ENCODE measurements at regions not wholly inside any gene's neighbourhood (a gene's known extent, or its start where the extent isn't known, plus 50 kb on each side); places are given as distances from the start of the nearest gene placed in this dataset.

DNA sequence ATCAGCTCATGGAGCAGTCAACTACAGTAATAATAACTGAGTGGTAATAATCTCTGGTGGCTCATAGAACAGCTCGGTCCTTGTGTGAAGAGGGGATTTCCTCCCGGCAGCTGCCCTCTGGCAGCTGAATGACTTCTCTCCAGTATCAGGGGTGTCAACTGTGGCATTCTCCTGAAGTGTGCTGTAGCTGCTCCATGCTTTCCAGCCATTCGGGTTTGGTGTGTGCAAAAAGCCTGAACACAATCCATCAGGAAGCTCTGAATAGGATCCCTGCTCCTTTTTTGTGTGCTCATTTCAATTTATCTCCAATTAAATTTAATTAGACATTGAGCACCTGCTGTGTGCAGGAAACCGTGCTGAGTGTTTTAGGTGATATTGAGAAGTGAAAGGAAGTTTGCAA, 59.8 kb upstream of the BARX1 start:
- Histone ChIP-seq H3K9me3 (ENCODE audit: control insufficient read depth in 1 of 2, low read length in 2 of 2) (no peaks in the 10 kb centered on the region), H3K27ac (ENCODE audit: low read length) (no peak overlapping the region), H3K4me3 (ENCODE audit: low read depth in 1 of 2, low read length in 2 of 2) (no peak overlapping the region), H3K27me3 (ENCODE audit: low read depth, low read length) (no peaks in the 10 kb centered on the region), H3K4me1 (ENCODE audit: control insufficient read depth in 1 of 2, insufficient read depth in 2 of 2, low read length in 2 of 2) (peaks cover 3 to 18% of the 10 kb centered on the region in 2 donors), H3K36me3 (ENCODE audit: control insufficient read depth in 1 of 2, insufficient read depth in 2 of 2, low read length in 2 of 2) (no peaks in the 10 kb centered on the region)

DNA sequence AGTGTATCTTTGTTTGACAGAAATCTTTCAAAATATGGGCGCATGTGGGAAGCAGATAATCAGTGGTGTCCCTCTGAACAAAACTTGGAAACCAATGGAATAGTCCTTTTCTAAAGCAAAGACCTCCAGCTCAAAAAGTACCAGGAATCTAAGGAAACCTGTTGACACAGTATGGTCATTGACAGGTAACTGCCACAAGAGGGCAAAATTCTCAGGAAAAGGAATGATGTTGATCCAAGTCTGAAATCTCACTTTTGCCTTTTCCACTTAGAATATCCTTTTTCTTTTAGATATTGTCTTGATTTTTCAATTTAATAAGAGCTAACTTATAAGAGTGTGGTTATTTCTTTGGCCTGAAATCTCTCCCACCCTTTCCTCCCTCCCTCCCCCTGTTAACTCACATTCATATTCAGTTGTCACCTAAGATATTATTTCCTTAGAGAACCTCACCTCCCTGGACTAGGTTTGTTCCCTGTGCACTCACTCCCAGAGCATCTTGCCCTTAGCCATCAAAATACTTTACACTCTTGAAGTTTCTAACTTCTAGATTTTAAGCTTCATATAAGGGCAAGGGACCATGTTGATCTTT, 59.0 kb upstream of the BARX1 start:
- Histone ChIP-seq H3K27me3 (ENCODE audit: low read depth, low read length) (no peaks in the 10 kb centered on the region), H3K4me1 (ENCODE audit: control insufficient read depth in 1 of 2, insufficient read depth in 2 of 2, low read length in 2 of 2) (peaks cover 3 to 18% of the 10 kb centered on the region in 2 donors), H3K36me3 (ENCODE audit: control insufficient read depth in 1 of 2, insufficient read depth in 2 of 2, low read length in 2 of 2) (no peaks in the 10 kb centered on the region), H3K27ac (ENCODE audit: low read length) (no peak overlapping the region), H3K9me3 (ENCODE audit: control insufficient read depth in 1 of 2, low read length in 2 of 2) (no peaks in the 10 kb centered on the region), H3K4me3 (ENCODE audit: low read depth in 1 of 2, low read length in 2 of 2) (no peak overlapping the region)

DNA sequence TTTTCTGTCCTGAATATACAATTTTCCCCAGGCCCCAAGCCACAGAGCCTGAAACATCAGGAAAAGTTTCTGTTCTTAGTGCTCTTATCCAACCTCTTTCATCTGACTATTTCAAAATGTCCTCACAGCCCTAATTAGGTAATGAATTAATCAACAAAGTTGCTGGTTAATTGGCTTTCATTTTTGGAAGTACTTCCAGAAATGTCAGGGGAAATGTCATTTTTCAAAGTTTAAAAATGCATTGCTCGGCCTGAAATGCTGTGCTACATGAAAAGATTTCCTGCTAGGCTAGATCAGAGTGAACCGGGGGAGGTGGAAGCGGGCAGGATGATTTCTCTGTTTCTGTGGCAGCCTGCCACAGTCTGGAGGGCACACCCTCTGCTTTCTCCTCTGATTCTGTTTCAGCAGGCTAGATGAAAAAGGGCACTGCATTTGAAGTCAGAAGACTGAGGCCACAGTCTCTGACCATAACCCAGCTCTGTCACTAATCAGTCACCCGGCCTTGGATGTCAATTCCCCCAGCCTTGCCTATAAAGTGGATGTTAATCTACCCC, 55.9 kb upstream of the BARX1 start:
- no peak overlapping the region for H3K4me3 ChIP-seq (ENCODE audit: low read depth in 1 of 2, low read length in 2 of 2)
- no peaks in the 10 kb centered on the region for H3K9me3 ChIP-seq (ENCODE audit: control insufficient read depth in 1 of 2, low read length in 2 of 2)
- no peaks in the 10 kb centered on the region for H3K36me3 ChIP-seq (ENCODE audit: control insufficient read depth in 1 of 2, insufficient read depth in 2 of 2, low read length in 2 of 2)
- H3K27ac ChIP-seq (ENCODE audit: low read length), result no peak overlapping the region
- no peaks in the 10 kb centered on the region for H3K27me3 ChIP-seq (ENCODE audit: low read depth, low read length)
- H3K4me1 ChIP-seq (ENCODE audit: control insufficient read depth in 1 of 2, insufficient read depth in 2 of 2, low read length in 2 of 2), result peaks cover 0 to 4% of the 10 kb centered on the region in 2 donors

DNA sequence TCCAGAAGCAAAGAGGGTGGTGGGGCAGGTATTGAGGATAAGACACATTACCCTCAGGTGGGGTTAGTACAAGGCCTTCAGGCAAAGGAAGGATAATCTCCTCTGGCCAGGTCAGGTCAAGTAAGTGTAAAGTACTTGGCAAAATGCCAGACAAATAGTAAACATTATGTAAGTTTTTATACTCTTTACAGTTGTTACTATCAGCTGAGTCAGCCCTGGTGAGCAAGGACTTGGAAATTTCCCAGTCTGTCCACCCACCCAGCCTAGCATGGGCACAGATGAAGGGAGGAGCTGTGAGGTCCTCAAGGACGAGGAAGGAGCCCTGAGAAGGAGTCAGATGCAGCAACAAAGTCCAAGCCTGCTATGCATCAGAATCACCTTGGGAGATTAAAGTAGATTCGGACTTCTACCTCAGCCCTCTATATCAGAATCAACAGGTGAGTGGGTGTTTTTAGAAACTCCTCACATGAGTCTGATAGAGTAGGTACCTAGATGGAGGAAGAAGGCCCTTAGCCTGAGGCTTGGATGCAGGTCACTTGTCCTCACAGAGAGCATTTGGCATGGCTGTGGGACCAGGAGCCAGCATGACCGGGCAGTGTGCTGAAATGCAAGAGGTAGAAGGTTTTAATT, 50.2 kb upstream of the BARX1 start:
- H3K36me3 ChIP-seq (ENCODE audit: control insufficient read depth in 1 of 2, insufficient read depth in 2 of 2, low read length in 2 of 2), result no peaks in the 10 kb centered on the region
- H3K27me3 ChIP-seq (ENCODE audit: low read depth, low read length), result no peaks in the 10 kb centered on the region
- H3K27ac ChIP-seq (ENCODE audit: low read length), result no peak overlapping the region

More for the DNA sequence above, 50.2 kb upstream of the BARX1 start:
- no peaks in the 10 kb centered on the region for H3K4me1 ChIP-seq (ENCODE audit: control insufficient read depth in 1 of 2, insufficient read depth in 2 of 2, low read length in 2 of 2)
- H3K9me3 ChIP-seq (ENCODE audit: control insufficient read depth in 1 of 2, low read length in 2 of 2), result no peaks in the 10 kb centered on the region
- H3K4me3 ChIP-seq (ENCODE audit: low read depth in 1 of 2, low read length in 2 of 2), result no peak overlapping the region
